ENCODE measurements at regions not wholly inside any gene's neighbourhood (a gene's known extent, or its start where the extent isn't known, plus 50 kb on each side); places are given as distances from the start of the nearest gene placed in this dataset.
"Not testable (repeated sequence)": the region's sequence is repeated elsewhere in the genome, so short reads cannot be mapped to it uniquely, and the experiment has no call there.

GRCh38 chr11:122604621-122605020 is 50.9 kb upstream of the UBASH3B start:
- DNase-seq (ENCODE audit: low spot score) (no peak), FAIRE-seq (no peak)

- no peak for FAIRE-seq
- no peak for DNase-seq (ENCODE audit: low spot score)
Measured at GRCh38 chr11:122601141-122602125, 54.1 kb upstream of the UBASH3B start.

GRCh38 chr11:122600290-122600689 is 55.2 kb upstream of the UBASH3B start:
- FAIRE-seq: no peak
- DNase-seq (ENCODE audit: low spot score): no peak

GRCh38 chr11:122599434-122599833 is 56.1 kb upstream of the UBASH3B start:
- FAIRE-seq (no peak), DNase-seq (ENCODE audit: low spot score) (no peak)

GRCh38 chr11:122598971-122599370 is 56.6 kb upstream of the UBASH3B start:
- no peak for DNase-seq (ENCODE audit: low spot score)
- FAIRE-seq: no peak

- DNase-seq (ENCODE audit: low spot score) (no peak), FAIRE-seq (no peak)
Measured at GRCh38 chr11:122597511-122597910, 58.0 kb upstream of the UBASH3B start.

- DNase-seq (ENCODE audit: low spot score): no peak
- no peak for FAIRE-seq
Measured at GRCh38 chr11:122594986-122595645, 60.4 kb upstream of the UBASH3B start.

- FAIRE-seq (no peak), DNase-seq (ENCODE audit: low spot score) (no peak)
Measured at GRCh38 chr11:122593473-122594420, 61.8 kb upstream of the UBASH3B start.

GRCh38 chr11:122592641-122593040 is 62.9 kb upstream of the UBASH3B start:
- DNase-seq (ENCODE audit: low spot score) (no peak), FAIRE-seq (no peak)

GRCh38 chr11:122584670-122585069 is 70.9 kb upstream of the UBASH3B start:
- DNase-seq (ENCODE audit: low spot score) (no peak), FAIRE-seq (no peak)

- DNase-seq (ENCODE audit: low spot score): not testable (repeated sequence)
Measured at GRCh38 chr11:122580071-122580470, 75.5 kb upstream of the UBASH3B start.

GRCh38 chr11:122578171-122578825 is 77.2 kb upstream of the UBASH3B start:
- FAIRE-seq: no peak
- DNase-seq (ENCODE audit: low spot score): no peak

More at GRCh38 chr11:122580071-122580470, 75.5 kb upstream of the UBASH3B start:
- not testable (repeated sequence) for FAIRE-seq

GRCh38 chr11:122572592-122572991 is 82.9 kb upstream of the UBASH3B start:
- FAIRE-seq: no peak
- DNase-seq (ENCODE audit: low spot score): no peak

GRCh38 chr11:122563761-122564160 is 91.8 kb upstream of the UBASH3B start:
- DNase-seq (ENCODE audit: low spot score) (no peak), FAIRE-seq (no peak)

- no peak for FAIRE-seq
- peak; percentile 67 for DNase-seq (ENCODE audit: low spot score)
Measured at GRCh38 chr11:122559734-122560382, 95.7 kb upstream of the UBASH3B start.

GRCh38 chr11:122559218-122559617 is 96.3 kb upstream of the UBASH3B start:
- FAIRE-seq; DNase-seq (ENCODE audit: low spot score): not testable (repeated sequence)

- not testable (repeated sequence) for DNase-seq (ENCODE audit: low spot score); FAIRE-seq
Measured at GRCh38 chr11:122557163-122557562, 98.4 kb upstream of the UBASH3B start.

- no peak for DNase-seq (ENCODE audit: low spot score)
Measured at GRCh38 chr11:122556605-122557004, 98.9 kb upstream of the UBASH3B start.

GRCh38 chr11:122538060-122538459 is 117.5 kb upstream of the UBASH3B start:
- FAIRE-seq (no peak), DNase-seq (ENCODE audit: low spot score) (no peak)

More at GRCh38 chr11:122556605-122557004, 98.9 kb upstream of the UBASH3B start:
- FAIRE-seq: no peak

- DNase-seq (ENCODE audit: low spot score) (no peak), FAIRE-seq (no peak)
Measured at GRCh38 chr11:122524898-122525297, 130.6 kb upstream of the UBASH3B start.

All from RCC 7860 (cell line).